ENCODE measurements at regions not wholly inside any gene's neighbourhood (a gene's known extent, or its start where the extent isn't known, plus 50 kb on each side); places are given as distances from the start of the nearest gene placed in this dataset.

GRCh38 chr7:25522727-25523126, 294.4 kb upstream of the NPVF start:
- Histone ChIP-seq H3K9me3 (no peaks in the 10 kb centered on the region), H3K4me1 (no peaks in the 10 kb centered on the region), H3K36me3 (no peaks in the 10 kb centered on the region), H3K4me3 (no peak overlapping the region), H3K27me3 (no peaks in the 10 kb centered on the region), H3K27ac (replicated peaks in 1 of 4) (no peak overlapping the region)
- TF ChIP-seq POLR2A (IDR thresholded peaks at IDR 0.05; ENCODE audit: low read depth) (no peak), EP300 (IDR thresholded peaks at IDR 0.05) (no peak), POLR2AphosphoS5 (IDR thresholded peaks at IDR 0.05) (no peak)
- TF ChIP-seq, protein P1, sequence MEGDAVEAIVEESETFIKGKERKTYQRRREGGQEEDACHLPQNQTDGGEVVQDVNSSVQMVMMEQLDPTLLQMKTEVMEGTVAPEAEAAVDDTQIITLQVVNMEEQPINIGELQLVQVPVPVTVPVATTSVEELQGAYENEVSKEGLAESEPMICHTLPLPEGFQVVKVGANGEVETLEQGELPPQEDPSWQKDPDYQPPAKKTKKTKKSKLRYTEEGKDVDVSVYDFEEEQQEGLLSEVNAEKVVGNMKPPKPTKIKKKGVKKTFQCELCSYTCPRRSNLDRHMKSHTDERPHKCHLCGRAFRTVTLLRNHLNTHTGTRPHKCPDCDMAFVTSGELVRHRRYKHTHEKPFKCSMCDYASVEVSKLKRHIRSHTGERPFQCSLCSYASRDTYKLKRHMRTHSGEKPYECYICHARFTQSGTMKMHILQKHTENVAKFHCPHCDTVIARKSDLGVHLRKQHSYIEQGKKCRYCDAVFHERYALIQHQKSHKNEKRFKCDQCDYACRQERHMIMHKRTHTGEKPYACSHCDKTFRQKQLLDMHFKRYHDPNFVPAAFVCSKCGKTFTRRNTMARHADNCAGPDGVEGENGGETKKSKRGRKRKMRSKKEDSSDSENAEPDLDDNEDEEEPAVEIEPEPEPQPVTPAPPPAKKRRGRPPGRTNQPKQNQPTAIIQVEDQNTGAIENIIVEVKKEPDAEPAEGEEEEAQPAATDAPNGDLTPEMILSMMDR (IDR thresholded peaks at IDR 0.05), result no peak
- intact Hi-C loops (cut with DNase I), result no loop called here
- no peak for DNase-seq (ENCODE audit: extremely low spot score)

- intact Hi-C loops (cut with DNase I), result no loop called here
These were observed 299.4 kb upstream of the NPVF start for GRCh38 chr7:25527665-25528170.

DNA sequence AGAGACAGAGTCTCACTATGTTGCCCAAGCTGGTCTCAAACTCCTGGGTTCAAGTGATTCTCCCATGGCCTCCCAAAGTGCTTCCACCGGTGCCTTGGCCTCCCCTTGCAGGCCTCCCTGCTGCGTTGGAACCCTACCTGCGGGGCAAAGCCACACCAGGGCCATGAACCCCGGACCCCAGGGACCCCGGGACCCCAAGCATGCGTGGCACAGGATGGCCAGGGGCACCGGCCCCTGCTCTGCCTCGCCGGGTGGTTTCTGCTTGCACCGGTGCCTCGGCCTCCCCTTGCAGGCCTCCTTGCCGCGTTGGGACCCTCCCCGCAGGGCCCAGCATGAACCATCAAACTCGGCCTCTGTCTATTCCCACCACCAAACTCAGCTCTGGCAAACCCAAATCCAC, 301.0 kb upstream of the NPVF start:
- no peaks in the 10 kb centered on the region for H3K9me3 ChIP-seq
- peak; percentile 62 for DNase-seq (ENCODE audit: extremely low spot score)
- TF ChIP-seq EP300 (IDR thresholded peaks at IDR 0.05) (no peak), POLR2AphosphoS5 (IDR thresholded peaks at IDR 0.05) (no peak), POLR2A (IDR thresholded peaks at IDR 0.05; ENCODE audit: low read depth) (no peak)
- TF ChIP-seq, protein P1 (IDR thresholded peaks at IDR 0.05), result no peak
- no peak overlapping the region for H3K27ac ChIP-seq (replicated peaks in 1 of 4)
- H3K4me1 ChIP-seq, result no peaks in the 10 kb centered on the region
- no peak overlapping the region for H3K4me3 ChIP-seq
- H3K36me3 ChIP-seq, result no peaks in the 10 kb centered on the region
- 95% methylated on average over 9 of the region's 15 CpGs for WGBS
- intact Hi-C loops (cut with DNase I), result no loop called here
- H3K27me3 ChIP-seq, result no peaks in the 10 kb centered on the region

More at GRCh38 chr7:25527665-25528170, 299.4 kb upstream of the NPVF start:
- H3K9me3 ChIP-seq, result no peaks in the 10 kb centered on the region
- H3K36me3 ChIP-seq, result no peaks in the 10 kb centered on the region
- TF ChIP-seq, protein P1 (IDR thresholded peaks at IDR 0.05), result no peak
- no peak for TF ChIP-seq POLR2AphosphoS5 (IDR thresholded peaks at IDR 0.05)
- no peak for TF ChIP-seq EP300 (IDR thresholded peaks at IDR 0.05)
- no peak for TF ChIP-seq POLR2A (IDR thresholded peaks at IDR 0.05; ENCODE audit: low read depth)
- no peak overlapping the region for H3K27ac ChIP-seq (replicated peaks in 1 of 4)
- H3K27me3 ChIP-seq, result no peaks in the 10 kb centered on the region
- no peaks in the 10 kb centered on the region for H3K4me1 ChIP-seq
- H3K4me3 ChIP-seq, result no peak overlapping the region
- WGBS, result 74% methylated on average over 7 of the region's 7 CpGs
- DNase-seq (ENCODE audit: extremely low spot score), result peak; percentile 66

GRCh38 chr7:25536851-25537250, 308.6 kb upstream of the NPVF start:
- intact Hi-C loops (cut with DNase I), result no loop called here
- H3K9me3 ChIP-seq, result no peaks in the 10 kb centered on the region
- H3K4me1 ChIP-seq, result peaks cover 0 to 34% (median 28%) of the 10 kb centered on the region in 4 donors
- no peaks in the 10 kb centered on the region for H3K27me3 ChIP-seq
- 44% methylated on average over 4 of the region's 4 CpGs for WGBS
- TF ChIP-seq, protein P1 (IDR thresholded peaks at IDR 0.05), result no peak
- TF ChIP-seq POLR2AphosphoS5 (IDR thresholded peaks at IDR 0.05) (no peak), EP300 (IDR thresholded peaks at IDR 0.05) (no peak), POLR2A (IDR thresholded peaks at IDR 0.05; ENCODE audit: low read depth) (no peak)
- H3K4me3 ChIP-seq, result no peak overlapping the region
- peak overlapping the region in 3 of 4 donors; percentile 13 to 34 (median 21) for H3K27ac ChIP-seq (replicated peaks in 1 of 4)
- no peak for DNase-seq (ENCODE audit: extremely low spot score)
- no peaks in the 10 kb centered on the region for H3K36me3 ChIP-seq
